ENCODE measurements at regions not wholly inside any gene's neighbourhood (a gene's known extent, or its start where the extent isn't known, plus 50 kb on each side); places are given as distances from the start of the nearest gene placed in this dataset.

DNA sequence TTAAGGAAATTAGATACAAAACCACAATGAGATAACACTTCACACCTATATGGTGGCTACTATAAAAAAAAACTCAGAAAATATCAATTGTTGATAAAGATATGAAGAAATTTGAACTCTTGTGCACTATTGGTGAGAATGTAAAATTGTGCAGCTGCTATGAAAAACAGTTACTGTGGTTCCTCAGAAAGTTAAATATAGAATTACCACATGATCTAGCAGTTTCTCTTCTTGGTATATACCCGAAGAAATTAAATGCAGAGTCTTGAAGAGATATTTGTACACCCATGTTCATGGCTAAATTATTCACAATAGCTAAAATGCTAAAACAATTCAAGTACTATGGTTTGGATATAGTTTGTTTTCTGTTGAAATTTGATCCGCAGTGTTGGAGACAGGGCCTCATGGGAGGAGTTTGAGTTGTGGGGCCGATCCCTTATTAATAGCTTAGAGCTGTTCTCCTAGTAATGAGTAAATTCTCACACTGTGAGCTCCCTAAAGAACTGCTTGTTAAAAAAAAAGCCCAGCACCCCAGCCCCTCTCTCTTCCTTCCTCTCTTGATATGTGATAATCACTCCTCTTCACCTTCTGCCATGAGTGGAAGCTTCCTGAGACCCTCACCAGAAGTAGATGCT lies 1412.1 kb downstream of the PLA2G4A start:
- TF ChIP-seq Cebpa-rat (IDR thresholded peaks at IDR 0.05): no peak
- Histone ChIP-seq H3K4me3 (no peak overlapping the region), H3K4me1 (peaks cover 24% of the 10 kb centered on the region), H3K36me3 (no peaks in the 10 kb centered on the region), H3K27ac (peak overlapping the region; percentile 83), H3K27me3 (no peaks in the 10 kb centered on the region), H4K20me1 (no peaks in the 10 kb centered on the region), H3K9me3 (no peaks in the 10 kb centered on the region), H3K4me2 (peak overlapping the region; percentile 53), H3K9ac (0 out of 2 replicates have a peak overlapping the region, but pooled peaks have one; percentile 32)

DNA sequence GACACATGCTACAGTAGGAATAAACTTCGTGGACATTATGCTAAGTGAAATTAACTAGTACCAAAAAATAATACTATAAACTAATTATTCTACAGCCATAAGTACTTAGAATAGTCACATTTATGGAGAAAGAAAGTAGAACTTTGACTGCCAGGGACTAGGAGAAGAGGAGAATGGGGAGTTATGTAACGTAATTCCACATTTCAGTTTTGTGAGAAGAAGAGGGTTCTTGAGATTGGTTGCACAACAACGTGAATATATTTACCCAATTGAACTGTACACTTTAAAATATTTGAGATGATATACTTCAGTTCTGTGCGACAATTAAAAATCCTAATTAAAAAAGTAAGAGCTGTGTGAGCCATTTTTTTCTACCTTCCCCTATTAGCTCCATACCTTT lies 1412.9 kb downstream of the PLA2G4A start:
- TF ChIP-seq Cebpa-rat (IDR thresholded peaks at IDR 0.05): no peak
- Histone ChIP-seq H3K4me3 (no peak overlapping the region), H3K9me3 (no peaks in the 10 kb centered on the region), H3K4me2 (no peak overlapping the region), H3K27me3 (no peaks in the 10 kb centered on the region), H3K27ac (peak overlapping the region; percentile 83), H4K20me1 (no peaks in the 10 kb centered on the region), H3K4me1 (peaks cover 24% of the 10 kb centered on the region), H3K9ac (no peak overlapping the region), H3K36me3 (no peaks in the 10 kb centered on the region)

DNA sequence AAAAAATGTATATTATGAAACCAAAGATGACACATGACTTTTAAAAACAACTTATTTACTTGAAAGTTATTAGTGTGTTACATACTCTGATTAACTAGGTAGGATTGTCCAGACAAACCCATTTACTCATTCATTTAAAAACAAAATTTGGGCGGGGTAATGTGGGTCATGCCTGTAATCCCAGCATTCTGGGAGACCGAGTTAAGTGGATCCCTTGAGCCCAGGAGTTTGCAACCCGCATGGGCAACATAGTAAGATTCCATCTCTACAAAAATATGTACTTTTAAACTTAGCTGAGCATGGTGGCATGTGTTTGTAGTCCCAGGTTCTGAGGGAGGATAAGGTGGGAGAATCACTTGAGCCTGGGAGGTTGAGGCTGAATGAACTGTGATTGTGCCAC lies 1414.7 kb downstream of the PLA2G4A start:
- no peak overlapping the region for H3K4me2 ChIP-seq
- H3K4me1 ChIP-seq: peaks cover 24% of the 10 kb centered on the region
- H3K9me3 ChIP-seq: no peaks in the 10 kb centered on the region
- H3K27me3 ChIP-seq: no peaks in the 10 kb centered on the region
- no peaks in the 10 kb centered on the region for H3K36me3 ChIP-seq
- no peak overlapping the region for H3K9ac ChIP-seq
- H3K4me3 ChIP-seq: no peak overlapping the region
- no peaks in the 10 kb centered on the region for H4K20me1 ChIP-seq
- TF ChIP-seq Cebpa-rat (IDR thresholded peaks at IDR 0.05): no peak
- no peak overlapping the region for H3K27ac ChIP-seq

DNA sequence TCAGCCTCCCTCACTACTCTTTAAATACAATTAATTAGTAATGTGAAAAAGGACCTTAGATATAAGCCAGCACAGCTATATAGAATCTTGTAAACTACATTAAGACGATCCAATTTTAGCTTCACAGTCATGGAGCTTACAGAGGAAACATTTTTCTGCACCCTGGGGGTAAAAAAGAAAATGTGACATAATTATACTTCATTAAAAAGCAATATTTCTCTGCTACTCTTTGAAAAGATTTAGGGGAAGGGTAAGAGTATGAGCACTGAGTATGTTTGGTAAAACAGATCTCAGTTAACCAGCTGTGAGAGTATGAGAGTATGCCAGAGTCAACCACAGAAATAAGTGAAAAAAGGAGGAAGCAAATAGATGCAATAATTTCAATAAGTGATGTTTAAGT lies 1415.9 kb downstream of the PLA2G4A start:
- H3K4me3 ChIP-seq: no peak overlapping the region
- no peaks in the 10 kb centered on the region for H3K9me3 ChIP-seq
- H3K36me3 ChIP-seq: no peaks in the 10 kb centered on the region
- H3K4me1 ChIP-seq: peaks cover 24% of the 10 kb centered on the region
- H4K20me1 ChIP-seq: no peaks in the 10 kb centered on the region
- no peaks in the 10 kb centered on the region for H3K27me3 ChIP-seq
- no peak for TF ChIP-seq Cebpa-rat (IDR thresholded peaks at IDR 0.05)
- no peak overlapping the region for H3K27ac ChIP-seq
- no peak overlapping the region for H3K4me2 ChIP-seq
- H3K9ac ChIP-seq: no peak overlapping the region

DNA sequence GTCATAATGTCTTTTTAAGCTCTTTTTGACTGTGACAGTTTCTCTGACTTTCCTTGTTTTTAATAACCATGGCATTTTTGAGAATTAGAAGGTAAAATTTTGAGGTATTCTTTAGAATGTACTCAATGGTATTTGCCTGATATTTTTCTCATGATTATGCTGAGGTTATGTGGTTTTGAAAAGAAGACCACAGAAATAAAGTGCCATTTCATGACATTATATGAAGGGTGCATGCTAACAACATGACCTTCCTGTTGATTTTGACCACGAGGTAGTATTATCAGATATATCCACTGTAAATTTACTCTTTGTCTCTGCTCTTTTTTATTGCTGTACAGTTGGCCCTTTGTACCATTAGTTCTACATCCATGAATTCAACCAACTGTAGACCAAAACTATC lies 1418.5 kb downstream of the PLA2G4A start:
- H3K4me3 ChIP-seq: no peak overlapping the region
- H4K20me1 ChIP-seq: no peaks in the 10 kb centered on the region
- H3K27me3 ChIP-seq: no peaks in the 10 kb centered on the region
- no peaks in the 10 kb centered on the region for H3K4me1 ChIP-seq
- TF ChIP-seq Cebpa-rat (IDR thresholded peaks at IDR 0.05): no peak
- H3K27ac ChIP-seq: no peak overlapping the region
- no peaks in the 10 kb centered on the region for H3K9me3 ChIP-seq
- no peaks in the 10 kb centered on the region for H3K36me3 ChIP-seq
- no peak overlapping the region for H3K9ac ChIP-seq
- H3K4me2 ChIP-seq: no peak overlapping the region

DNA sequence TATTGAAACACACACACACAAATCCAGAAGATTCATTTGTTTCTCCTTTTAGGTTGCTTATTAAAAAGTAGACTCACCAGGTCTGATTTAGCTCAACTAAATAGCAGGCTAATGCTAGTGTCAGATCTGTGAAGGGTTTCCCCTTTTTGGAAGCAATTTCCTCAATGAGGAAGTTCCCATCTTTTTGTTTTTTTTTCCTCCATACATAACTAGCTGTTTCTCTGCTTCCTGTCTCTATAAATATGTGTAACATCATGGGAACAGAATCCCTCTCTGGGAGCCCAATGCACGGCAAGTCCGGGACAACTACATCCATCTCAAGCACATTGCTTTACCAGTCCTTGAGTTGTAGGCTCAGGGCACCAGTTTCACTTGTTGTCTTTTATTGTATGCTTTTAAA lies 1421.1 kb downstream of the PLA2G4A start:
- Histone ChIP-seq H3K27ac (no peak overlapping the region), H3K27me3 (no peaks in the 10 kb centered on the region), H3K4me1 (no peaks in the 10 kb centered on the region), H3K4me3 (no peak overlapping the region), H3K4me2 (no peak overlapping the region), H3K9me3 (no peaks in the 10 kb centered on the region), H3K9ac (no peak overlapping the region), H3K36me3 (no peaks in the 10 kb centered on the region), H4K20me1 (no peaks in the 10 kb centered on the region)
- TF ChIP-seq Cebpa-rat (IDR thresholded peaks at IDR 0.05): no peak

DNA sequence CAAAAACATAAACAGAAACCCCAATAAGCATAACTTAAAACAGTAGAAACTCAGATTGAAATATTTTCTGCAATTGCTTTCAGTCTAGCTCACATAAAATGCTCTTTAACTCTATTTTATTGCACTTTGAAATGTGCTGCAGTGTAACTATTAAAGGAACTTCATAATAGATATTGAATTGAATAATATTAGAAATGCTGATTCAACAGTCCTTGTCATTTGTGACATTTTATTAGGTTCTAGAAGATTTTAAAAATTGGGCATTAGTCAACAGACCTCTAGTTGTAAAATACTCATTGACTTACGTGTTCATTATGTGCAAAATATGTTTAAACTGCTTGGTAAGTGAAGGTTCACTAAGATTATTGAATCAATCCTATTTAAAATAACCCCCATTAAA lies 1422.3 kb downstream of the PLA2G4A start:
- no peak for TF ChIP-seq Cebpa-rat (IDR thresholded peaks at IDR 0.05)

DNA sequence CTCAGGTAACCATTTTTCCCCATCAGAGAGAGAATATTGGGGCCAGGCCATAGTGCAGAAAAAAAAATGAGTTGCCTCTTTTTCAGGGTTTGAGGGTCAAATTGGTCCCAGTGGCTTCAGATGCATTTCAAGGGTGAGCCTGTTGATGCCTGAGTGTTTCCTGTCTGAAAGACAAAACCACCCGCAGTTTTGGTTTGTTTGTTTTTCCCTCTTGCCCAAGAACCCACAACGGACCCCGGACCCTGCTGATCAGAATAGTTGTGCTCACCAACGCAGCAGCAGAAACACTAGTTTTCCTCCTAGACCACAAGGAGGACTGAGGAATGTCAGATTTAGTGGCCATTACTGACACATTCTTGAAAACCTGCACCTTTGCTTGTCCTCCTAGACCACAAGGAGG lies 1433.1 kb downstream of the PLA2G4A start:
- Histone ChIP-seq H3K36me3 (no peaks in the 10 kb centered on the region), H3K27ac (no peak overlapping the region), H3K4me2 (no peak overlapping the region), H4K20me1 (no peaks in the 10 kb centered on the region), H3K4me1 (no peaks in the 10 kb centered on the region), H3K9me3 (peaks cover 47% of the 10 kb centered on the region), H3K9ac (no peak overlapping the region), H3K27me3 (no peaks in the 10 kb centered on the region), H3K4me3 (no peak overlapping the region)
- TF ChIP-seq Cebpa-rat (IDR thresholded peaks at IDR 0.05): no peak

More for the DNA sequence above, 1422.3 kb downstream of the PLA2G4A start:
- no peak overlapping the region for H3K4me2 ChIP-seq
- H4K20me1 ChIP-seq: no peaks in the 10 kb centered on the region
- H3K27me3 ChIP-seq: no peaks in the 10 kb centered on the region
- H3K9me3 ChIP-seq: 0 out of 2 replicates have a peak, but pooled peaks cover 7% of the 10 kb centered on the region
- H3K4me1 ChIP-seq: no peaks in the 10 kb centered on the region
- no peak overlapping the region for H3K4me3 ChIP-seq
- H3K27ac ChIP-seq: no peak overlapping the region
- H3K9ac ChIP-seq: no peak overlapping the region
- H3K36me3 ChIP-seq: no peaks in the 10 kb centered on the region

GRCh38 chr1:188269956-188270355 lies 1441.2 kb downstream of the PLA2G4A start:
- H3K27me3 ChIP-seq: no peaks in the 10 kb centered on the region
- no peak overlapping the region for H3K4me3 ChIP-seq
- H3K9me3 ChIP-seq: 0 out of 2 replicates have a peak, but pooled peaks cover 7% of the 10 kb centered on the region
- H3K4me2 ChIP-seq: no peak overlapping the region
- no peaks in the 10 kb centered on the region for H4K20me1 ChIP-seq
- H3K9ac ChIP-seq: no peak overlapping the region
- no peak for TF ChIP-seq Cebpa-rat (IDR thresholded peaks at IDR 0.05)
- no peak overlapping the region for H3K27ac ChIP-seq
- 0 out of 2 replicates have a peak, but pooled peaks cover 3% of the 10 kb centered on the region for H3K4me1 ChIP-seq
- no peaks in the 10 kb centered on the region for H3K36me3 ChIP-seq

GRCh38 chr1:188270497-188270896 lies 1441.7 kb downstream of the PLA2G4A start:
- no peak overlapping the region for H3K4me3 ChIP-seq

More at GRCh38 chr1:188270497-188270896, 1441.7 kb downstream of the PLA2G4A start:
- Histone ChIP-seq H3K36me3 (no peaks in the 10 kb centered on the region), H3K4me1 (0 out of 2 replicates have a peak, but pooled peaks cover 3% of the 10 kb centered on the region), H3K27me3 (no peaks in the 10 kb centered on the region), H3K4me2 (no peak overlapping the region), H3K9ac (no peak overlapping the region), H3K9me3 (0 out of 2 replicates have a peak, but pooled peaks cover 7% of the 10 kb centered on the region), H4K20me1 (no peaks in the 10 kb centered on the region), H3K27ac (no peak overlapping the region)
- no peak for TF ChIP-seq Cebpa-rat (IDR thresholded peaks at IDR 0.05)

All from BLaER1 (cell line).